ENCODE measurements at regions not wholly inside any gene's neighbourhood (a gene's known extent, or its start where the extent isn't known, plus 50 kb on each side); places are given as distances from the start of the nearest gene placed in this dataset.

- TF ChIP-seq CTCF (IDR thresholded peaks at IDR 0.05) (no peak), POLR2A (IDR thresholded peaks at IDR 0.05) (no peak), POLR2AphosphoS5 (IDR thresholded peaks at IDR 0.05) (no peak)
These were observed 372.5 kb downstream of the BMPER start for GRCh38 chr7:34277803-34278199.
